ENCODE measurements at regions not wholly inside any gene's neighbourhood (a gene's known extent, or its start where the extent isn't known, plus 50 kb on each side); places are given as distances from the start of the nearest gene placed in this dataset.

GRCh38 chr7:21300692-21301091, 127.2 kb upstream of the SP4 start:
- TF ChIP-seq, protein P1, sequence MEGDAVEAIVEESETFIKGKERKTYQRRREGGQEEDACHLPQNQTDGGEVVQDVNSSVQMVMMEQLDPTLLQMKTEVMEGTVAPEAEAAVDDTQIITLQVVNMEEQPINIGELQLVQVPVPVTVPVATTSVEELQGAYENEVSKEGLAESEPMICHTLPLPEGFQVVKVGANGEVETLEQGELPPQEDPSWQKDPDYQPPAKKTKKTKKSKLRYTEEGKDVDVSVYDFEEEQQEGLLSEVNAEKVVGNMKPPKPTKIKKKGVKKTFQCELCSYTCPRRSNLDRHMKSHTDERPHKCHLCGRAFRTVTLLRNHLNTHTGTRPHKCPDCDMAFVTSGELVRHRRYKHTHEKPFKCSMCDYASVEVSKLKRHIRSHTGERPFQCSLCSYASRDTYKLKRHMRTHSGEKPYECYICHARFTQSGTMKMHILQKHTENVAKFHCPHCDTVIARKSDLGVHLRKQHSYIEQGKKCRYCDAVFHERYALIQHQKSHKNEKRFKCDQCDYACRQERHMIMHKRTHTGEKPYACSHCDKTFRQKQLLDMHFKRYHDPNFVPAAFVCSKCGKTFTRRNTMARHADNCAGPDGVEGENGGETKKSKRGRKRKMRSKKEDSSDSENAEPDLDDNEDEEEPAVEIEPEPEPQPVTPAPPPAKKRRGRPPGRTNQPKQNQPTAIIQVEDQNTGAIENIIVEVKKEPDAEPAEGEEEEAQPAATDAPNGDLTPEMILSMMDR (IDR thresholded peaks at IDR 0.05), result peak; percentile 42
- TF ChIP-seq EZH2 (IDR thresholded peaks at IDR 0.05) (no peak), EZH2phosphoT487 (IDR thresholded peaks at IDR 0.05) (no peak)

Measured in neural progenitor cell (in vitro differentiated cells).